ENCODE measurements at regions not wholly inside any gene's neighbourhood (a gene's known extent, or its start where the extent isn't known, plus 50 kb on each side); places are given as distances from the start of the nearest gene placed in this dataset.

DNA sequence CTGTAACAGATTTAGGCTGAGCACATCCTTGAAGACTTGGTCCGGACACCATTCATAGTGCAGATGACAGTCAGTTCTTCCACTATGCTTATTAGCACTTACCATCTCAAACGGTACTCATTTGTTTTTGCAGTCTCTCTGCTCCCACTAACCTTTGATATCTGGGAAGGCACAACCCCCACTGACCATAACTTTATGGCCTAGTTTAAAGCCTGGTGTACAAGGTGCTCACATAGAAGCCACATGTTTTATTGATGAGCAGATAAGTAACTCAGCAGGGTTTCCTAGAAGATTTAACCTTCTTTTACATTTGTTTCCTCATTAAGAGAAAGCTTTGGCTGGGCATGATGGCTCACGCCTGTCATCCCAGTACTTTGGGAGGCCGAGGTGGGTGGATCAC, 119.3 kb upstream of the MAGI3 start:
- WGBS, 3 donors: 76 to 79% (median 77%) methylated on average over 4 of the region's 4 CpGs
- DNase-seq (no peak), ATAC-seq (no peak)
- H3K4me1 ChIP-seq: no peaks in the 10 kb centered on the region
- no peaks in the 10 kb centered on the region for H3K27me3 ChIP-seq (ENCODE audit: insufficient read depth in 3 of 3, low read length in 2 of 3)
- H3K36me3 ChIP-seq (ENCODE audit: insufficient read depth in 1 of 2, low read depth in 1 of 2): no peaks in the 10 kb centered on the region
- H3K9me3 ChIP-seq: no peaks in the 10 kb centered on the region
- H3K27ac ChIP-seq: no peak overlapping the region
- intact Hi-C loops (cut with DNase I): no loop called here
- no peak overlapping the region for H3K4me3 ChIP-seq
- TF ChIP-seq, protein P1, sequence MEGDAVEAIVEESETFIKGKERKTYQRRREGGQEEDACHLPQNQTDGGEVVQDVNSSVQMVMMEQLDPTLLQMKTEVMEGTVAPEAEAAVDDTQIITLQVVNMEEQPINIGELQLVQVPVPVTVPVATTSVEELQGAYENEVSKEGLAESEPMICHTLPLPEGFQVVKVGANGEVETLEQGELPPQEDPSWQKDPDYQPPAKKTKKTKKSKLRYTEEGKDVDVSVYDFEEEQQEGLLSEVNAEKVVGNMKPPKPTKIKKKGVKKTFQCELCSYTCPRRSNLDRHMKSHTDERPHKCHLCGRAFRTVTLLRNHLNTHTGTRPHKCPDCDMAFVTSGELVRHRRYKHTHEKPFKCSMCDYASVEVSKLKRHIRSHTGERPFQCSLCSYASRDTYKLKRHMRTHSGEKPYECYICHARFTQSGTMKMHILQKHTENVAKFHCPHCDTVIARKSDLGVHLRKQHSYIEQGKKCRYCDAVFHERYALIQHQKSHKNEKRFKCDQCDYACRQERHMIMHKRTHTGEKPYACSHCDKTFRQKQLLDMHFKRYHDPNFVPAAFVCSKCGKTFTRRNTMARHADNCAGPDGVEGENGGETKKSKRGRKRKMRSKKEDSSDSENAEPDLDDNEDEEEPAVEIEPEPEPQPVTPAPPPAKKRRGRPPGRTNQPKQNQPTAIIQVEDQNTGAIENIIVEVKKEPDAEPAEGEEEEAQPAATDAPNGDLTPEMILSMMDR (IDR thresholded peaks at IDR 0.05): no peak

DNA sequence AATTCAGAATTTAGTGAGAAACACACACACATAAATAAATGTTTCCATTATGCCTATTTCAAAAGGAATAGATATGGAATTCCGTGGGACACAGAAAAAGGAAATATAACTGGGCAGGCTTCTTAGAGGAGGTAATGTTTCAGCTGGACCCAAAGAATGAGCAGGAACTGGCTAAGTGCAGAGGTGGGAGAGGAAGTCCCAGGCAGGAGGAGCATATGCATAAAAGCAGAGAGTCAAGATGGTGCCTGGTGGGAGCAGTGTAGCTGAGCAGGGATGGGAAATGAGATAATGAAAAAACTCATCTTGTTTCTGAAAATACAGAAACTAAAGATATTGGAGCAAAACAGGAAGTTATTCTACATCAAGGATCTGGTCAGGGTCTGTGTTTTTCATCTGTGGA, 115.2 kb upstream of the MAGI3 start:
- H3K9me3 ChIP-seq: no peaks in the 10 kb centered on the region
- H3K4me1 ChIP-seq: no peaks in the 10 kb centered on the region
- H3K36me3 ChIP-seq (ENCODE audit: insufficient read depth in 1 of 2, low read depth in 1 of 2): no peaks in the 10 kb centered on the region
- no peak for DNase-seq
- no peak for ATAC-seq
- TF ChIP-seq, protein P1 (IDR thresholded peaks at IDR 0.05): no peak
- intact Hi-C loops (cut with DNase I): no loop called here
- H3K4me3 ChIP-seq: no peak overlapping the region
- H3K27me3 ChIP-seq (ENCODE audit: insufficient read depth in 3 of 3, low read length in 2 of 3): peaks cover 0 to 2% (median 0%) of the 10 kb centered on the region in 3 donors
- no peak overlapping the region for H3K27ac ChIP-seq
- WGBS, 3 donors: 33 to 53% (median 41%) methylated on average over 1 of the region's 1 CpG

DNA sequence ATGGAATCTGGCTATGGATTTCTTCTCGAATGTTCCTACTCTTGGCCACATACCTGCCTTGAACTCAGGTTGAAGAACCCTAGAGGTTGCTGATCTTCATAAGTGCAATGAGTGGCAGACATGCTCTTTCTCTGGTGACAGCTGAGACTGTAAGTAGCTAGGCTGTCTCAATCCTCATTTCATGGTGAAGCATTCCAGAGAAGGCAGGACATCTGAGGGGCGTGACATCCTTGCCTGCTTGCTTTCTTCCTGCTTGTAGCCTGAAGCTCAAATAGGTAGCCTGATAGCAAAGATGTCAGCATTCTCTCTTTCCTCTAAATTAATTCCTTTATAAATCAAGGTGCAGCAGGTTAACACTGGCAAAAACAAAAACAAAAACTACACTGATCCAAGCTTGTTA, 114.6 kb upstream of the MAGI3 start:
- intact Hi-C loops (cut with DNase I): no loop called here
- DNase-seq: no peak
- TF ChIP-seq, protein P1 (IDR thresholded peaks at IDR 0.05): no peak
- WGBS, 3 donors: 59 to 70% (median 59%) methylated on average over 2 of the region's 2 CpGs
- no peaks in the 10 kb centered on the region for H3K36me3 ChIP-seq (ENCODE audit: insufficient read depth in 1 of 2, low read depth in 1 of 2)
- no peak overlapping the region for H3K27ac ChIP-seq
- no peaks in the 10 kb centered on the region for H3K4me1 ChIP-seq
- H3K9me3 ChIP-seq: no peaks in the 10 kb centered on the region
- ATAC-seq: no peak
- H3K4me3 ChIP-seq: no peak overlapping the region
- peaks cover 0 to 4% (median 2%) of the 10 kb centered on the region in 3 donors for H3K27me3 ChIP-seq (ENCODE audit: insufficient read depth in 3 of 3, low read length in 2 of 3)

DNA sequence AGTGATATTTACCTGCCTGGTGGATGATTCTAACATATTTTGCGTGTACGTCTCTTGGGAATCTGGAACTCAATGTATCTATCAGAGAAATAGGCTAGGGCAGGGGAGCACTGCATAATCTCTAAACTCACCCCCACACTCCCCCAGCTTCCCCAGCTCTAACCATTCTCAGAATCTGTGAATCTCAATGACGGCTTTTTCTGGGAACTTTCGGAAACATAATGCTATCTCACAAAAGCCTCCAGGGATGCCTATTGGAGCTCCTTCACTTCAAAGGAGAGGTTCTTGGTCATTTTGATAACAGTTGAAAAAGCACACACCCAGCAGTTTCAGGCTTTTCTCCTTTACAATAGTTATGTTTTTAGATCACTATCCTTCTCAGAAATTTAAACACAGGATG, 113.8 kb upstream of the MAGI3 start:
- WGBS, 3 donors: 81 to 88% (median 82%) methylated on average over 4 of the region's 4 CpGs

DNA sequence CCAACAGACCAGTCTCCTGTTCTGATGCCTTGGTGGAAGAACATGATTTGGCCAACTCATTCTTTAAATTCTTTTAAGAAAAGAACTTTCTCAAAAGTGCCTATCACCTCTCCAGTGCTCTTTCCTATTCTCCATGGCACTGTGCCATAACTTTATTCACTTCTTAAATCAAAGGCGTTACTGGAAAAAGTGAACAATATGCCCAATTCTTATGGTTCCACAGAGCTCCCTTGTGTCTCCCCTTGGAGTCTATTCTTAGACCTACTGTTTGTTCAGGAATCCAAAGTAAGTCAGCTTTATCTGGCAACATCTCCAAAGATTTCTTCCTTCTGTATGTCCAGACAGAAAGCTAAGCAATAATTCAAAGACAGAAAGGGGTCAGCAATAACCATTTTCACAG, 111.9 kb upstream of the MAGI3 start:
- WGBS, 3 donors: 21 to 39% (median 39%) methylated on average over 1 of the region's 1 CpG
- no peaks in the 10 kb centered on the region for H3K4me1 ChIP-seq
- intact Hi-C loops (cut with DNase I): no loop called here
- H3K36me3 ChIP-seq (ENCODE audit: insufficient read depth in 1 of 2, low read depth in 1 of 2): no peaks in the 10 kb centered on the region
- TF ChIP-seq, protein P1 (IDR thresholded peaks at IDR 0.05): no peak
- no peaks in the 10 kb centered on the region for H3K9me3 ChIP-seq
- H3K4me3 ChIP-seq: no peak overlapping the region
- peaks cover 0 to 5% (median 2%) of the 10 kb centered on the region in 3 donors for H3K27me3 ChIP-seq (ENCODE audit: insufficient read depth in 3 of 3, low read length in 2 of 3)
- H3K27ac ChIP-seq: no peak overlapping the region
- DNase-seq (no peak), ATAC-seq (no peak)

More for the DNA sequence above, 113.8 kb upstream of the MAGI3 start:
- DNase-seq (no peak), ATAC-seq (no peak)
- intact Hi-C loops (cut with DNase I): no loop called here
- Histone ChIP-seq H3K4me3 (no peak overlapping the region), H3K4me1 (no peaks in the 10 kb centered on the region), H3K27ac (no peak overlapping the region), H3K36me3 (ENCODE audit: insufficient read depth in 1 of 2, low read depth in 1 of 2) (no peaks in the 10 kb centered on the region), H3K9me3 (no peaks in the 10 kb centered on the region), H3K27me3 (ENCODE audit: insufficient read depth in 3 of 3, low read length in 2 of 3) (peaks cover 0 to 5% (median 2%) of the 10 kb centered on the region in 3 donors)
- TF ChIP-seq, protein P1 (IDR thresholded peaks at IDR 0.05): no peak

Data from psoas muscle (tissue), 7 donors.